NCI-H524 (cell line): ENCODE measurements at regions not wholly inside any gene's neighbourhood (a gene's known extent, or its start where the extent isn't known, plus 50 kb on each side); places are given as distances from the start of the nearest gene placed in this dataset.
"Not testable (repeated sequence)": the region's sequence is repeated elsewhere in the genome, so short reads cannot be mapped to it uniquely, and the experiment has no call there.

Source experiments
- DNase-seq, 2 experiments: peaks; one replicate each; lab custom pipeline; 2025; lab: John Stamatoyannopoulos, UW

DNA sequence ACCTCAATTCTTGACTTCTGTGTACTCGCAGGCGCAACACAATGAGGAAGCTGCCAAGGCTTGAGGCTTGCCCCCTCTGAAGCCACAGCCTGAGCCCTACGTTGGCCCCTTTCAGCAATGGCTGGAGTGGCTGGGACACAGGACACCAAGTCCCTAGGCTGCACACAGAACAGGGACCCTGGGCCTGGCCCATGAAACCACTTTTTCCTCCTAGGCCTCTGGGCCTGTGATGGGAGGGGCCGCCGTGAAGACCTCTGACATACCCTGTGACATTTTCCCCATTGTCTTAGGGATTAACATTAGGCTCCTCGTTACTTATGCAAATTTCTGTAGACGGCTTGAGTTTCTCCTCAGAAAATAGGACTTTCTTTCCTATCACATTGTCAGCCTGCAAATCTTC lies 507.2 kb upstream of the ZNF608 start:
- DNase-seq = not testable (repeated sequence)

DNA sequence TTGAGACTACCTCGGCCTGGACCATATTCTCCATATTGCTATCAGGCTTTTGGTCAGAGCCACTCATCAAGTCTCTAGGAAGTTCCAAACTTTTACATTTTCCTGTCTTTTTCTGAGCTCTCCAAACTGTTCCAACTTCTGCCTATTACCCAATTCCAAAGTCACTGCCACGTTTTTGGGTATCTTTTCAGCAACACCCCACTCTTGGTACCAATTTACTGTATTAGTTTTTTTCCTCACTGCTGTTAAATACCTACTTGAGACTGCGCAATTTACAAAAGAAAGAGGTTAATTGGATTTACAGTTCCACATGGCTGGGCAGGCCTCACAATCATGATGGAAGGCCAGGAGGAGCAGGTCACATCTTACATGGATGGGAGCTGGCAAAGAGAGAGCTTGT lies 507.8 kb upstream of the ZNF608 start:
- DNase-seq = no peak

DNA sequence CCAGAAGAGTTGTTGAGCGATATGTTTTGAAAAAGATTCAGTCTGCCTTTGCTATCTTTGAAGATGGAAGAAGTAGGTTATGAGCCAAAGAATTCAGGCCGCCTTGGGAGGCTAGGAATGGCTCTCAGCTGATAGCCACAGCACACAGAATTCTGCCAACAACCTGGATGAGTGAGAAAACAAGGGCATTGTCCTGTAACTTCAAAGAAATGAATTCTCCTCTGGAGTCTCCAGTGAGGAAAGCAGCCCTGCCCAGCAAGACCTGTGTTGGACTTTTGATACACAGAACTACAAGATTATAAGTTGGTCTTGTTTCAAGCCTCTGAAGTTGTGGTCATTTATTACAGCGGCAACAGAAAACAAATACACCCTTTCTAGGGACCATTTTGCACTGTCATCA lies 509.9 kb upstream of the ZNF608 start:
- no peak for DNase-seq

DNA sequence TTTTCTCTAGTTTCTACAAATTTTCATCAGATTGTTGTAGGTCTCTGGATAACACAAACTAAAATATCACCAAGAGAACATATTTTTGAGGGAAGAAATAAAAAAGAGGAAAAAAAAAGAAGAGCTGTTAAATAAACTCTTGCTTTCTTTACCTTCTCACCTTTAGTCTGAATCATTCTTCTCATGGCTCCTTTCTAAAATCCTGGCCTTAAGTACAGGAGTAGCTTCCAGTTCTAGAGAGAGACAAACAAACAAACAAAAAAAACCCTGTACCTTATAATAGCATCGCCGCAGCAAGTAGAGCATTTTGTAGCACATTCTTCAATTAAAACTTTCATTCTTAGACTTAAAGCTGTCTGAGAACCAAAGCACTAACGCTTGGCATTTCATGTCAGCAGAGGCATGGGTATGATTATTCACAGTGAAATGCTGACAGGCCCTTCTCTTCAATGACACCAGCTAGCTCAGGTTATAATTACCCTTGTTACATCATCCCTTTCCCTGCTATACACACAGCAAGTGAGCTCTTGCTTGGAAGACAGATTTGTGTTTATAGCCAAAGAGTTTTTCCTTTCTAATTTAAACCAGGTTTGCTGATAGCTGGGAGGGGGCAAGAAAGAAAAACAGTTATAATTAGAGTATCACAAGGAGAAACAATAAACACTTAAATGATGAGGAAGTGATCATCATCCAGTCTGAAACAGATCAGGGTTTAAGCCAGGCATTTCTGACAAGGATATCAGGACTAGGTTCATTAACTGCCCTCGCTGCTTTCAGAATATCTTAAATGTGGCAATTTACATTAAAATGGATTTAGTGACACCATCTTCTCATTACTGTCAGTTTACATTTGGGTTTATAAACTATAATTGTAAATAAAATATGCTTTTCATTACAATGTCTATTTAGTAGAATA lies 510.9 kb upstream of the ZNF608 start:
- no peak for DNase-seq

DNA sequence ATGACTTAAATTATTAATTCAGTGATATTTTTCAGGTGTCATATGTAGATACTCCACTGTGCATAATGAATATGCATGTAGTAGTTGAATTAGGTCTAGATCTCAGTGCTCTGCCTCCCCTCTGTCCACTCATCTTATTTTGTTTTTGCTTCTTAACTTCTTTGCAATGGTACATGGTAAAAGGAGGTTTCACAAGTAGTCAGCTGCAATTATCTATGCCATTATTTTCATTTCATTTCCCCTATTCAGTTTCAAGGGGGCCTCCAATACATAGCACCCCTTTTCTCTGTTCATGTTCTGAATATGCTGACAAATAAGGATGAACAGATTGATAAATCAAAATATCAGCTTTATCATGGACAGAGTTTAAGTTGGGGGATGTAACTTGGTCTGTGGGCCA lies 511.6 kb upstream of the ZNF608 start:
- no peak for DNase-seq

DNA sequence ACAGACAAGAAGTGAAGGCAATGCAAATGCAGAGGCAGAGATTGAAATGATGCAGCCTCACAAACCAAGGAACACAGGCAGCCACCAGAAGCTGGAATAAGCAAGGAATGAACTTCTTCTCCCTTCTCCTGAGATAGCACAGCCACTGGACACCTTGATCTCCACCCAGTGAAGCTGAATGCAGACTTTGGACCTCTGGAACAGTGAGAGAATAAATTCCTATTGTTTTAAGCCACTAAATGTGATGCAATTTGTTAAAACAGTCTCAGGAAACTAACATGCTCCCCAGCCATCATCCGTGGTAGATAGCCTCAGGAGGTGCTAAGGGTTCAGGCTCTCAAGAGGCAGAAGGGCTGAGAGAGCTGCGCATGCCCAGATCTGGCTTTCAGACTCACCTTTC lies 512.2 kb upstream of the ZNF608 start:
- DNase-seq = no peak

DNA sequence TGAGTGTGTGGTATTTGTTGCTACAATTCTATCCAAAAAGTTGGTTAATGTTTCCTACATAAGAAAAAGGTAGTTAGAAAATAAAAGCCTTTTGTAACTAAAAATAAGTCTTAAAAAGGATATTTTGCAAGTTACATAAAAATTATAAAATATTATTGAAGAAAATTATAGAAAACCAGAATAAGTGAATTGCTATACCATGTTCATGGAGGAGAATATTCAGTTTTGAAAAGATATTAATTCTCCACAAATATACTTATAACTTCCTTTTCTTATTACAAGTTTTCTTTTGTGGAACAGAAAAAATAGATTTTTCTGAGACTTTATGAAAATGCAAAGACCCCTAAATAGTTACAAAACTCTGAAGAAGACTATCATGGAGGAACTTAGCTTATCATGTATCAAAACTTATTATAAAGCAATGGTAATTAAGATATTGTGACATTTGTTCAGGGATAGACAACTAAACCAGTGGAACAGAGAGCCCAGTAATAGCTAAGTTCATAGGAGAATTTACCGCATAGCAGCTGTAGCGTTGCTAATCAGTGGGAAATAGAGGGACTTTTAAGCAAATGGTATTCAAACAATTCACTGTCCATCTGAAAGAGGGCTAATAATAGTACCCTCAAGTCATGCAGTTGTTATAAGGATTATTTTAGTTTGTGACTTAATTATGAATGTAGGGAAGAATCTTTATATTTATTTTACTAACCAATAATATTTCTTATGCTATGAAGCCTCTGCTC lies 515.2 kb upstream of the ZNF608 start:
- DNase-seq = no peak

DNA sequence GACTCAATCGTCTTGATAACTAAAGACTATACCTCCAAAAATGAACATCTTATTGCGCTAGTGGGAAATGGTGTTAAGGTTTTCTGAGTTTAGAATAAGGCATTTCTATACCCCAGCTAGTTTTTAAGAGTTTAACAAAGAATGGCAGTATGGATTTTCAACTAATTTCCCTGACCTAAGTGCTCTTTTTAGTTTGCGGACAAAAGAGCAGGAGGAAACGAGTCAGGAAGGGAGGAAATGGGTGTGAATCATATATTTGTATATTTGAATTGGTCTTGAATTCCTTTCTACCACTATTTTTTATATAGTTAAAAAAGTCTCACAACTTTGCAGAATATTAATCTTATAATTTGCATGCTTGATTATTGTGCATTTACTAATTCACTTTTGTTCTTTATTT lies 516.3 kb upstream of the ZNF608 start:
- DNase-seq = no peak

DNA sequence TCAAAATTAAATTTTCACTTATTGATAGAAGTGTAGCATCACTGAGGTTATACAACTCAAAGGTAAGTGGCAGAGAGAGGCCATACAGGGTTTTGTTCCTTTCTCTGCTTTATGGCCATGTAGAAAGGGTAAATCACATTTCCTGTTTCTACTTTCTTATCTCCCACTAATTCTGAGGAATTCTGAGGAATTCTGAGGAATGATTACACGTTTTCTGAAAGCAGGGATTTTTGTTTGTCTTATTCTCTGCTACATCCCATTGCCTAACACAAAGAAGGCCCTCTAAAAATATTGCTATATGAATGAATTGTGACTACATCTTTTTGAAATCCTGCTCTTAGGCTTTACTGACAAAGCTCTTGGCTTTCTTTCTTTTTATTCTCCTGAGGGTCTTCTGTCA lies 516.9 kb upstream of the ZNF608 start:
- DNase-seq = no peak

DNA sequence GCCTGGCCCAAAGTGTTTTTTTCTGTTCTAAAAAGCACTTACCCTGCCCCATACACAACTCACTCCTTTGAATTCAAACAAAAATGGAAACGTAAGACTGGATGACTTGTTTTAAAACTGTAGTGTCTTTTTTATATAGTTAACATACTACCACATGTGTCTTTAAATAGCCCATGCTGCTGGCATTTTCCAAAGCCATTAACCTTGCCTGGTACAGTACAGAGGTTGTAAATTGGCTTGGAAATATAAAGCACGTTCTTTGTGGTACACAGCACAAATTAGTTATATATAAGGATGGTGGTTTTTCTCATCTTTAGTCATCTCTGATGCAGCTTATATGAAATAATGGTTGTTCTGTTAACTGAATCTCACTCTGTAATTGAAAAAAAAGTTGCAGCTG lies 519.7 kb upstream of the ZNF608 start:
- no peak for DNase-seq

DNA sequence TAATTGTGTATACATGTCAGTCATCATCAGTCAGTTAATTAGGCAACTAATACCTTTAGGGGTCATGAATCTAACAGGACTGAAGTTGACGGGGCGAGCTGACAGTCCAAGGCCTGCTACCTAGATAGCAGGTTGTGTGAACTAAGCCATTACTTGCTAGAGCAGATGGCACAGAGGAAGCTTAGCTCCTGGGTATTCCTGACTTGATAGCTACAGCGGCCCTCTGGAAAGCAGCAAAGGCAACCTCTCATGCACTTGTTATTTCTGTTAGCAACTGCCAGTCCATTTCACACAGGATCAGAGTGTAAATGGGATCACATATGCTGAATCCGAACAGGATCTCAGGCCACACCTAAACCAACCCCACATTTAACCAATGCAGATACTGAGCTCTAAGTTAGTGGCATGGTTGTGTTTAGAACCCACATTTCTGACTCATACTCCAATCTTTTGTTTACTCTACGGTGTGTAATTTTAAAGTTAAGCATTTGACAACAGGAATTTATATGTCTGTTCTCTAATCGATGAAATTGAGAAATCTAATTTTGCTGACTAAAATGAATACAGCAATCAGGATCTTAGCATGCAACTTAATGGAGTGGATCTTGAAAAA lies 521.3 kb upstream of the ZNF608 start:
- peak; percentile 84 to 96 for DNase-seq

DNA sequence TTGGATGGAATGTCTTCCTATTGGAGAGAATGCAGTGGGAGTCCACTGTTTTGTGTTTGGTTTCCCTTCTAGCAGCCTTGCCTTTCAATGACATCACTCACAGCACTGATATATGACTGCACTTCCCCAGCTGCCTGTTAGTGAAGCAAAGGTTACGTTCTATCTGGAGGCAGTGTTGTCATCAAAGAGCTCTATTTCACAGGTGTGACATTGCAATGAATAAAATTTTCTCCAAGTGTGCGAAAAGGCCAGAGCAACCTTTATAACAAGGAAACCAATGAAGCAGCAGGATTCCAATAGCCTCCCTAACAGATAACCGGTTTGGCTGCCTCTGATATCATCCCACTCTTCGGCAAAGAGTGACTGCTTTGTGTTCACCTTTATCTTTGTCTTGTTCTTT lies 523.5 kb upstream of the ZNF608 start:
- DNase-seq = no peak

DNA sequence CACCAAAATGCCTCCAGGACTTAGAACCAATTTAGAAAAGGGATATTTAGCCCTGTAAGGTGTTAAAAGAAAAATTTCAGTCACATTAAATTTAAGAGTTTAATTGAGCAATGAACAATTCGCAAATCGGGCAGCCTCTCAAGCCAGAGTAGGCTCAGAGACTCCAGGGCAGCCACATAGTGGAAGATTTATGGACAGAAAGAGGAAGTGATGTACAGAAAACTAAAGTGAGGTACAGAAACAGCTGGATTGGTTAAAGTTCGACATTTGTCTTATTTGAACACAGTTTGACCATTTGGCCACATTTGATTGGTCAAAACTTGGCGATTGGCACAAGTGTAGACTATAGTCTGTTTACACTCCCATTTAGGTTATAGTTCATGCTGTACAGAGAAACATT lies 525.9 kb upstream of the ZNF608 start:
- no peak for DNase-seq

DNA sequence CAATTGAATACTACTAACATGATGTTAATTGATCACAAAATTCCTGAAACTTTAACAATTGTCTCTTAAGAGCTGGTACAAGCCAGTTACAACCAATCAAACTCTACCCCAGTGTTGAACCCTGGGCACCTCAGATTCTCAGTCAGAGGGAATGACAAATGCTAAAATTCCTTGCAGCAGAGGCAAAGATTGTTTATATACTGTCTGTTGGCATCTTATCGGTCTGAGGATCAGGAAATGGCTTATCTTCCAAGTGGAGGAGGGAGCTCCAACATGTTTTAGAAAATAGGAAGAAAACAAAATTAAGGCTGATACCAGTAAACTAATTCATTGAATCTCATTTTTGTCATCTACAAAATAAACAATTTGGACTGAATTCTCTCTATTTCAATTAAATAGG lies 527.8 kb upstream of the ZNF608 start:
- DNase-seq = no peak

DNA sequence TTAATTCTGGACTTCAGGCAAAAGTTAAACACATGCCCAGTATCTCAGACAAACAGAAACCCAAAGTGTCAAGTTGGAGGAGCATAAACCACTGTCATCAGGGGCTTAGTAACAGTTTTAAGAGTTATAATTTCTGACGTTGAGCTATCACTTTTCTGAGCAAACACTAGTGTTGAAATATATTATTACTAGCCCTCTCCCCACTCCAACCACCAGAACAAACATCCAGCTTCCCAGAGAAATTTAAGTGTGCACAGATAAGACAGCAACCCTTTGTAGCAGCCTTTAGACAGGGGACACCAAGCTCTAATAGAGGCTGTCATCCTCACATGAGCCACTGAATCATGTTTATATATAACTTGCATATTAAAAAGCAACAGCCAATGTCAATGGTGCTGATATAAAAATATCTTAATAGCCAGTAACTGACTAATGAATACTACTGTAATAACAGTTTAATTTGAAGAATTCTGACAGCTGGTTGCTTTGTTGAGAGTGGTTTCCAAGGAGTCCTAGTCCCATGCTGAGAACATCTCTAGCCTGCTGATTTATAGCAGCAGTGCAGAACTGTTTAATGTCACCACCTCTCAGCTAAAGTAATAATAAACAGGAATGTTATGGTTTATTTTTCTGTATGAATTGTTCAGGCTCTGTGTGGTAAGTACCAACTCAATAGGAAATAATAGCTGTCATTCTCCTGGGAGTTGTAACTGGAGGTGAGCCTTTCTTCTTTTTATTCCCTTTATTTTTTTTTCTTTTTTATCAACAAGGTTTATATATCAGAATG lies 528.7 kb upstream of the ZNF608 start:
- DNase-seq = peak in 1 of 2 experiments; percentile 44

DNA sequence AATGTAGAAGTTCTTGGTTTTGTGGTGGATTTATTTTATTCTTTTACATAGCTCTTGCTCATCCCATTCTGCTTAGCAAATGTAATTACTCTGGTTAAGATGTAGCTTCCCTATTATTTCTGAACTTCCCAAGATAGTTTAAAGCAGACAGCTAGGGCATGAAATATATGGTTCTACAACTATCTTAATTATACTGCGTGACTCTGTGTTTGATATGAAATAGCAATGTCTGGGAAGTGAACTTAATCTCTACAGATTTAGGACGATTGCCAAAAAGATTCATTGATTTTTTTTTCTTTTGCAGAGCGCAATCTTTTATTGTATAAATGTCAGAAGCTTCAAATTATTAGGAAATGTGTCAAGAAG lies 529.3 kb upstream of the ZNF608 start:
- no peak for DNase-seq

DNA sequence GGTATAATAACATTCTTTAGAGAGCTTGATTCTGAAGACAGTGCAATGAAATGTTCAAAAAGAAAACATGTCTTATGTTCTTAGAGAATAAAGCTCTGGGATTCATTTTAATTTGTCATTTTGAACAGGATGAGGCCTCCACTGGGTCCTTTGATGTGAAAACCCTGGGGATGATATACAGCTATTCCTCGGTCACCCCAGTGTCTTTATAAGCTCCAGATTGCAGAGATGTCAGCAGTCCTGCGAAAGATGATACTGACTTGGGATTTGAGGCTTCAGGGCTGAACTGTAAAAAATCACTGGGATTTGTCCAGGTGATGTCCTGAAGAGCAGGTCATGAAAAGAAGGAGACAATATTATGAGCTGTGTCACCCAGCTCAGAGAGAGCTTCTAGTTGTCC lies 529.7 kb upstream of the ZNF608 start:
- peak in 1 of 2 experiments; percentile 4 for DNase-seq

DNA sequence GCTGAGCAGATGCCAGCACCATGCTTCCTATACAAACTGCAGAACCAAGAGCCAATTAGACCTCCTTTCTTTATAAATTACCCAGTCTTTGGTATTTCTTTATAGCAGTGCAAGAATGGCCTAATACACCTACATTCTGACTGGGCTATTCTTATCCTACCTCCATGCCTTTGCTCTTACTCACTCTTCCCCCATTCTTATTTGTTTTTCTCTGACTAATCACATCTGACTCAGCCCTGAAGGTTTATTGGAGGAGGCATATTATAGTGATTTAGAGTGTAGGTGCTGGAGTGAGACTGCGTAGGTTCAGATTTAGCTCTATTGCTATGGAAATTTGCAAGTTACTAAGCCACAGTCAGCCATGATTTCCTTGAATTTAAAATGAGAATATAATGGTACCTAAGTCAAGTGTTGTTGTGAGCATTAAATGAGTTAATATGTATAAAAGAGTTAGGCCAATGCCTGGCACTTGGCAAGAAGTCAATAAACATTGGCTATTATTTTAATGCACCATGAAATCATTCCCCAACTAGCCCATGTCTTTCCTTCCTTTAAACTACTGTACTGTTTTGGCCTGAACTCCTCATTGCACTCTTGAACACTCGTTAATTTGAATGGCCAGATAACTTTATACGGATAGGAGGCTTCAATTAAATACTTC lies 531.2 kb upstream of the ZNF608 start:
- DNase-seq = no peak

DNA sequence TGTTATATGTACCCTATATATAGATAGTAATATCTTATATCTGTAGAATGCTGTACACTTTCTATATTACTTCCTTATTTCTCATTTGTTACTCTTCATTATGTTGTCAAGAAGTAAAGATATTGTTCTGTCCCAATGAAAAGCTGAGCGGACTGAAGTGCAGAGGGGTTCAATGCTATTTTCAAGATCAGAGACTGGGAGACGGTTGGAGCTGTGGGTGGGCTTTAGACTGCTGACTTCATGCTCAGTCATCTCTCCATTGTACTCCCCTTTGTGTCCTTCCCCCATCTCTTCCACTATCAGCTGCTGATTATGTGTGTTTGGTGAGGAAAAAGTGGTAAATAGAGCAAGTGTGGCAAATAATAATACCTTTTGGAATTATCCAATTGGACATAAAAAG lies 532.3 kb upstream of the ZNF608 start:
- DNase-seq = no peak

DNA sequence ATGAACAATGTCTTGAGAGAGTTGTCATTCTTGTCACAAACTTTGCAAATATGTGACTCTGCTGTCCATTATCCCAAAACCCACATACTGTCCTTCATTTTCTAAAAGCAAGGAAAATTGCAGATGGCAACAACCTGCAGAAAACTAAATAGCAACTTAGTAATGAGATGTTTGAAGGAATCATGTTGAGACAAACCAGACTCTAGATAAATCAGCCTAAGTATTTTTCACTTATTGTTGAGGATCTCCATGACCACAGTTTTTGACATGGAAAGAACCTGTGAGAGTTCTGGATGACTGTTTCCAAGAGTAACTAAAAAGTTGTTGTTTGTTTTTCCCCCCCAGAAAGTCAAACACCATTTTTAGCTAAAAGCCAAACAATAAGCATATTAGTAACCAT lies 535.2 kb upstream of the ZNF608 start:
- DNase-seq = no peak

DNA sequence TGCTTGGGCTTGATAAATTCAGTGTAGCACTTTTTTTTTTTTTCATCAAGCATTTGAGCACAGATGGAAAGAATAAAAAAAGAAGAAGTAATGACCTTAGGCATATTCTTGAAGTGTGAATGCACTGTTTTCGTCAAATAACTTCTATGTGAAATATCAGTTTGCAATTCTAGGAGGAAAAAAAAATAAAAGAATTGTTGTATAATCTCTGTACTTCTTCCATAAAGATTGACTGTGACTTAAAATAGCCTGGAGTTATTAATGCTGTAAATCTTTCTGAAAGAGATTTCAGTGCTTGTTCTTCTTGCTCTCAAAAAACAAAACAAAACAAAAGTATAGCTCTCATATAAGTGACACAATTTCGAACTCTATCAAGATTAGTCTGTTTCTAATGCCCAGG lies 536.9 kb upstream of the ZNF608 start:
- DNase-seq = no peak

DNA sequence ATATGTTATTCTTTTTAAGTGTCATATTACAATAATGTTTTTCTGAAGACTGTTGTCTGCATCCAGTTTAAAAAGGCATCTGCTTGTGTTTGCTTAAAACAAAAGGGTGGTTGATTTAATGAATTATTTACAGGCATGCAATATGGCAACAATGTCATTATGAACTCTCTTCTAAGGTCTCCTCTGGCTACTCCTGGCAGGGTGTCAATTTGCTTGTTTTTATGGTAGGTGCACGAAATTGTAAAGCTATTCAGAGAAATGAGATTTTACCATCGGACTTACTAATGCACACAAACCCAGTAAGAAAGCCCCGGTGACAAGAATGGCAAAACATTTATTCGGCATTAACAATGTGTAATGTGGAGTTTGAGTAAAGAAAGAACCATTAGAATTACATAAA lies 539.8 kb upstream of the ZNF608 start:
- DNase-seq = no peak
